HCT116 (cell line): ENCODE measurements at regions not wholly inside any gene's neighbourhood (a gene's known extent, or its start where the extent isn't known, plus 50 kb on each side); places are given as distances from the start of the nearest gene placed in this dataset.
"Not testable (repeated sequence)": the region's sequence is repeated elsewhere in the genome, so short reads cannot be mapped to it uniquely, and the experiment has no call there.

Experiments
- EZH2 ChIP-seq: fragments of 200-600 bp; sonication (generic); IDR thresholded peaks from 2 replicates; pipeline ENCODE4 v1.6.1; 2017; ENCODE audit warnings: antibody characterized with exemption, mixed run types
- EZH2phosphoT487 ChIP-seq: fragments of 200-600 bp; IDR thresholded peaks from 2 replicates; pipeline ENCODE4 v1.6.1; 2018; ENCODE audit warnings: antibody characterized with exemption, borderline replicate concordance
- POLR2A ChIP-seq: IDR thresholded peaks from 2 replicates; pipeline ENCODE4 v1.7.0; 2011; ENCODE audit warnings: borderline replicate concordance; ENCODE audit not compliant: insufficient read depth, insufficient read length; ENCODE audit errors: extremely low read depth
- POLR2AphosphoS5 ChIP-seq: IDR thresholded peaks from 2 replicates; pipeline ENCODE4 v1.6.1; 2011; ENCODE audit warnings: mild to moderate bottlenecking, low read depth, low read length, moderate library complexity
- RAD21 ChIP-seq: IDR thresholded peaks from 2 replicates; pipeline ENCODE4 v1.6.1; 2012; ENCODE audit warnings: low read depth, mild to moderate bottlenecking
- TF ChIP-seq, protein P1 (sequence below): IDR thresholded peaks from 2 replicates; pipeline ENCODE4 v1.6.1; 2012
- TF ChIP-seq, protein P2 (sequence below), 3 experiments: fragments of 200-600 bp in 1 of 3; sonication (generic) in 1 of 3; IDR thresholded peaks in 2 of 3; conservative IDR thresholded peaks in 1 of 3; 2 replicates each; pipeline ENCODE4 v1.5.1; 2012 to 2017; ENCODE audit warnings: low read depth in 2 of 3, low read length in 2 of 3, antibody characterized with exemption in 1 of 3, borderline replicate concordance in 1 of 3, control low read depth in 1 of 3, mild to moderate bottlenecking in 1 of 3, mixed read lengths in 1 of 3, mixed run types in 1 of 3, moderate library complexity in 1 of 3; ENCODE audit not compliant: insufficient read depth in 1 of 3

DNA sequence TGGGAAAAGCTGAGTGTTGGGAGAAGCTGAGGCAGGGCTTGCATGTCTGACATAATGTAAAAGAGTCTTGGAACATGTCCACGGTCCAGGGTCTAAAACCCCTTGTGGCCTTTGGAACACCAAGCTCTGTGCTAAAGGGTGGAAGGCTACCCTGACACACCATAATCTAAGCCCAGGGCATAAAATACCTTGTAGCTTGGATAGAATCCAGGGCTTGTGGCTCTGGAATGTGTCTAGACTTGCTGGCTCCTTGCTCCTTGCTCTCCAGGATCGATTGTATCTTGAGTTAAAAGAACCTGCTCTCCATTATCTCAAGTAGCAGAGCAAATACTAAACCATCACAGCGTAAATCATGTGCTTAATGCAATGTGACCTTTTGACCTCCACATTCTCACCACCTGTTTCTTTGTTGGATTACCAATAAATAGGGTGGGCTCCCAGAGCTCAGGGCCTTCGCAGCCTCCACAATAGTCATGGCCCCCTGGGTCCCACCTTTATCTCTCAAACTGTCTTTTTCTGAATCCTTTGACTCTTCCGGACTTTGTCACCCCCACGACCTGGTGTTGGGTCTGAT lies 232.6 kb upstream of the CHORDC1 start:
- TF ChIP-seq, protein P1, sequence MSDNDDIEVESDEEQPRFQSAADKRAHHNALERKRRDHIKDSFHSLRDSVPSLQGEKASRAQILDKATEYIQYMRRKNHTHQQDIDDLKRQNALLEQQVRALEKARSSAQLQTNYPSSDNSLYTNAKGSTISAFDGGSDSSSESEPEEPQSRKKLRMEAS, result not testable (repeated sequence)
- TF ChIP-seq RAD21, POLR2A, EZH2, POLR2AphosphoS5, EZH2phosphoT487: not testable (repeated sequence)
- TF ChIP-seq, protein P2, sequence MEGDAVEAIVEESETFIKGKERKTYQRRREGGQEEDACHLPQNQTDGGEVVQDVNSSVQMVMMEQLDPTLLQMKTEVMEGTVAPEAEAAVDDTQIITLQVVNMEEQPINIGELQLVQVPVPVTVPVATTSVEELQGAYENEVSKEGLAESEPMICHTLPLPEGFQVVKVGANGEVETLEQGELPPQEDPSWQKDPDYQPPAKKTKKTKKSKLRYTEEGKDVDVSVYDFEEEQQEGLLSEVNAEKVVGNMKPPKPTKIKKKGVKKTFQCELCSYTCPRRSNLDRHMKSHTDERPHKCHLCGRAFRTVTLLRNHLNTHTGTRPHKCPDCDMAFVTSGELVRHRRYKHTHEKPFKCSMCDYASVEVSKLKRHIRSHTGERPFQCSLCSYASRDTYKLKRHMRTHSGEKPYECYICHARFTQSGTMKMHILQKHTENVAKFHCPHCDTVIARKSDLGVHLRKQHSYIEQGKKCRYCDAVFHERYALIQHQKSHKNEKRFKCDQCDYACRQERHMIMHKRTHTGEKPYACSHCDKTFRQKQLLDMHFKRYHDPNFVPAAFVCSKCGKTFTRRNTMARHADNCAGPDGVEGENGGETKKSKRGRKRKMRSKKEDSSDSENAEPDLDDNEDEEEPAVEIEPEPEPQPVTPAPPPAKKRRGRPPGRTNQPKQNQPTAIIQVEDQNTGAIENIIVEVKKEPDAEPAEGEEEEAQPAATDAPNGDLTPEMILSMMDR (IDR thresholded peaks at IDR 0.05 in 2 of 3, conservative IDR thresholded peaks at IDR 0.05 in 1 of 3; ENCODE audit: borderline replicate concordance in 1 of 3, insufficient read depth in 1 of 3, low read depth in 2 of 3, low read length in 2 of 3), result not testable (repeated sequence)
